Activated naive CD8-positive, alpha-beta T cell treated with anti-CD3 and anti-CD28 coated beads, Interleukin-2, amount 50 U/mL, for 16 hours (primary cell): ENCODE measurements at regions not wholly inside any gene's neighbourhood (a gene's known extent, or its start where the extent isn't known, plus 50 kb on each side); places are given as distances from the start of the nearest gene placed in this dataset.

Experiments used
- DNase-seq: peaks from one replicate; pipeline ENCODE4 v3.0.0-alpha.2; 2020; ENCODE audit warnings: low read depth, low spot score

GRCh38 chr5:52409835-52410234 is 377.9 kb upstream of the ITGA1 start:
- no peak for DNase-seq

DNA sequence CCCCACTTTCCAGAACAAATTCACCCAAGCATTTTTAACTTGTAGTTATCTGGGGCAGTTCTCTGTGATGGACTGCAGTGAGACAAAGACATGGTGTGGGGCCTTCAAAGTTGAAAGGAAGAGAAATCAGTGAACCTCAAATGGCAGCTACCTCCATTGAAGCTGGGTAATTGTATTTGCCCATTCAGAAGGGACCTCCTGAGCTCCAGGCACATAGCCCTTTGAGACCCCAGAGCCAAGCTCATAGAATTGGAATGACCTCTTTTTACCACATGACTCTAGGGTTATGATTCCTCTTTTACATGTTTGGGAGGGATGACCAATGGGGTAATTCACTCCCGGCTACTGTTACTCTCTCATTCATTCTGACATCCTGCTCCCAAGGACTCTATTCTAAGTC is 368.4 kb upstream of the ITGA1 start:
- no peak for DNase-seq

GRCh38 chr5:52427615-52428014 is 360.1 kb upstream of the ITGA1 start:
- no peak for DNase-seq

- DNase-seq = no peak
Observed at GRCh38 chr5:52428977-52429489, 358.7 kb upstream of the ITGA1 start.

DNA sequence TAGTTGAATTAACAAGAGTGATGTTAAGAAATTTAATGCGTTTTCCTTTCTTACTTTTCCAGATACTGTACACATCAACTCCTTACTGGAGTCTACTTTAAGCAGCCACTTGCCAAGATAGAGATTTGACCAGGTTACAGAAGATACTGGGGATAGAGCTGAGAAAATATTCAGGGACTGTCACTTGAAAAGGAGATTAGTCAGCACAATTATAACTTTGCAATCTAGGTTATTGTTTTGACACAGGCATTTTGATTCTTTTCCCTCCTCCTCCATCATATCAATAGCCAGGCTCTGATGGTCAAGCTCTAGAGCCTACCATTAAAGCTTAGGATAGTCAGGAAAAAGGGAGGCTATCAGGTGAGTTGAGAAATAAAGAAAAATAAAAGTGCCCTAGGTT is 345.9 kb upstream of the ITGA1 start:
- DNase-seq = no peak

DNA sequence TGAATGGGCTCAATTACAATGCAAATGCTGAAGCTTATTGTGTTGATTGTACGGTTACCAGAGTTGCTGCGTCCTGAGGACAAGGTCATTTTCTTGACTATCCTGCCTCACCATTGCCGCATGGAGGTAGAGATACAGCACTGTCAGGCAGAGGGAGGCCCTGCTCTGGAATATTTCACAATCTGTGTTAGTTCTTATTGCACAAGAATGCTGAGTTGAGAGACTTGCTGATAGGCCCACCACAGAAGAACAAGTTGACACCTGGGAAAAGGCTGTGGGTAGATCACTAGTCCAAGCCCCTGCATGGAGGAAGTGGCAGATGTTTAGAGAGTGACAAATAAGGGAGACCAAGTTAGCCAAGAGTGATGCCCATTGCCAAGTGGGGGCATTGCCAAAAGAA is 344.5 kb upstream of the ITGA1 start:
- no peak for DNase-seq

DNA sequence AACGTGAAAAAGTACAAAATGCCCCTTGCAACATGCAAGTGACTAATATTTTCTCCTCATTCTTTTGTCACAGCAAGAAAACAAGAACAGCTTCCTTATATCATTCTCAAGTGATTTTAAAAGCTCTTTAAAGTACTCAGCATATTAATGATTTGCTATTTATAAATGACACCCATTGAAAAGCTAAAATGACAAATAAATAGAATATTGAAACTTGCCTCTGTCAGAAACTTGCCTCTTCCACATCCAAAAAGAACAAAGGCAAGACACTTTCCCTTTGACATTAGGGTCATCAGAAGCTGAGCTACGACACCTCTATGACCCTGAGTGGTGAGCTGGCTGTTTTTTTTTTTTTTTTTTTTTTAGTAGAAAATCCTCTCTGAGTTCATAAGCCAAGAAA is 339.6 kb upstream of the ITGA1 start:
- DNase-seq = no peak

GRCh38 chr5:52449516-52449915 is 338.2 kb upstream of the ITGA1 start:
- no peak for DNase-seq

DNA sequence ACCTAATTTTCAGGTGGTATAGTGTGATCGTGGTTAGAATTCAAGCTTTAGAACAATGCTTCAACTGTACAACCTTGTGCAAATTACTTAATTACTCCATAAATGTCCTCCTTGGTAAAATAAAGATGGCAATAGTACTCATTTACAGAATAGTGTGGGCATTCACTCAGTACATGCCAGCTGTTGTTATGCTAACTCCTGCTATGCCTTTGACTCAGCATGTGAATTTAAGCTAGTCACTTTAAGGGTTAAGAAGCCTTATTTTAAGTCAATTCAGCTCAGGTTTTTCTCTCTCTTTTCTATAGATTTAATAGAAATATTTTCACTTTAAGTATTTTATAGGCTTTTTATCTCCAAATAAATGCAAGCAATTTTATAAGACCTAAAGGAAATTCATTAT is 335.6 kb upstream of the ITGA1 start:
- no peak for DNase-seq

DNA sequence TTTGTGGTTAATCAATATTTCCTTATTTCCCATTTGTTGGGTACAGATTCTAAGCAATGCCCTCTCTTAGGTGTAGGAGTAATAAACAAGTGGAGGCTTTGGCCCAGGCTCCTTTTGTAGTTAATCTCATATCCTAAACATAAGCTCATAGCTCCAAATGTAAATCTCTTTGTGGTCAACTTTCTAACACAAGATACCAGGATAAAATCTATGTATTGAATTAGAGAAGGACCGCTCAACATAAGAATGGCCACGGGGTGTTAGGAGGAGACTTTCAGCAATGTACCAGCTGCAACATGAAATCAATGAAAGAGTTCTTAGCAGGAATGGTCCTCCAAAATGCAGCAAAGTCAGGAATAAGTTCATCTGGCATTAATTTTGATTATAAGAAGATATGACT is 334.5 kb upstream of the ITGA1 start:
- no peak for DNase-seq

DNA sequence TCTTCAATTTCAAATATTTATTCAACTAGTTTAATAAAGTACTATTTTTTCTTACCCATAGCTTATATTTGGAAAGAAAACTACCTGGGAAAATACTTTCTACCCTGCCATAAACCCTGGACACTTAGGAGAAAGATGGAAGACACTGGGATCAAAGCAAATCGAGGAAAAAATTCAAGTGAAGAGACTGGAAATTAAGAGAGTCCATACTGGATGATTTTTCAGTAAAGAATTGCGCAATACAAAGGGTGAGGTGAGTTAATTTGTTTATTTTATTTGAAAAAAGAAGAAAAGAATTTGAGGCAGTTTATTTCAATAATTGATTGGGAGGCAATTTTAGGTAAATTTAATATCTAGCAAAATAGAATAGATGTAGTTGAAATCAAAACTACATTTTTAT is 331.8 kb upstream of the ITGA1 start:
- DNase-seq = no peak

- DNase-seq = no peak
Observed at GRCh38 chr5:52457810-52458209, 329.9 kb upstream of the ITGA1 start.

DNA sequence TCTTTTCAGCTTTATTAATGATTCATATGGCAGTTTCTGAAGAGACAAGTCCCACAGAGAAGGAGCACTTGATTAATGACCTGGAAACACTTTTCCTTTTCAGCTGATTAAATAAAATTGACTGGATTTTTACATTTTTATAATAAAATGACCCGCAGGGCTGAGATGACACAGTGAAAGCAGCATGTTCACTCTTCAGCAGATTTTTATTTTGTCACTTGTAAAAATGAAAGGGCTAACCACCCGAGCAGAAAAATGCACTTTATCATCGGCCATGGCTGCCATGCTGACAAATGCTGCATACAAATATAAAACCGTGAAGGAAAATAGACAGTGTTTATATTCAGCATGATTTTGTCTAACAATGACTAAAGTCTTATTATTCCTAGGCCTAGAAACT is 321.6 kb upstream of the ITGA1 start:
- no peak for DNase-seq

DNA sequence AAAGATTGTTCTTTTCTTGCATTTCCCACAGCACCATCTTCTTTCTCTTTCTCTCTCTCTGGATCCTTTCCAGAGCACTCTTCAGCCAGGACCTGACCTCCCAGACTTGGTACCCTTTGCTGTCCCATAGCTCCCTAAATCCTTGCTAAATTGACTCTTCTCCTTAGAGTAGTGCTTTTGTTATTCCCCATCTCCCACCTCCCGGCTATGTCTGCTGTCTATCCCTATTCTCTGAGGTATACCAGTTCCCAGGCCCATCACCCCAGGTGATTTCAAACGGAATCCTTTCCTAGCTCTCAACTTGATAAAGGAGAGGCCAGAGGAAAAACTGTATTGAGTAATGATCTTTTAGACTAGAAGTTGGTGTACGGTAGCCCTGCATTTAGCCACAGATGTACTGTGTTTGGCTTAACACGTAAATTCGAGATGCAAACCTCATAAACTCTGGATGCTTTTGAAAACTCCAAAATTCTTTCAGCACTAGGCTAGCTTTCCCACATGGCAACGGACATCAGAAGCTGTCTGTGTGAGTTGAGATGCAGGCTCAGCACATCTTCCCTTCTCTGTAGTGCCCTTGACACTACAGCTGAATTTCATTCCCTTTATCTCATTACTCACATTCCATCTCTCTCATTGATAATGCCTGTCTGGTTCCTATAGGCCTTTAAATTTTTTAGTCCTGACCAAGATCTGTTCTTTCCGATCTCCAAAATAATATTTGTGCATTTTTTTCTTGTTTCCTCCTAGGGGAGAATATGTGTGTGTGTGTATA is 320.8 kb upstream of the ITGA1 start:
- no peak for DNase-seq

- DNase-seq = no peak
Observed at GRCh38 chr5:52468976-52469375, 318.7 kb upstream of the ITGA1 start.

DNA sequence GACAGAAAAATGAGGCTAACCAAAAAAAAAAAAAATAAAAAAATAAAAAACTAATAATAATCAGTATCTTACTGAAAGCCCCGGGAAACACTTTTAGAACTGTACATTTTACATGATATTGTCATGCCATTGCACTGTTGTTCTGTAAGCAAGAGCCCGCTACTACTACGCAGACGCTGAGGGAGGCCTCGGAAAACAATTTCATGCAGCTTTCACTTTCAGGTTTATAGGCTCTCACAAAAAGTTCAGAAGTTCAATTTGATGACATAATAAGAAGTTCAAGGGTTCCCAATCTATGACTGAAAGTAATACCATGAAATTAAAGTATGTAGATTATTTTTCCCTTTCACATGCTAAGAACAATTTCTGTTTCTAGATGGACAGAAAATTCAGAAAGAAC is 318.3 kb upstream of the ITGA1 start:
- DNase-seq = no peak

DNA sequence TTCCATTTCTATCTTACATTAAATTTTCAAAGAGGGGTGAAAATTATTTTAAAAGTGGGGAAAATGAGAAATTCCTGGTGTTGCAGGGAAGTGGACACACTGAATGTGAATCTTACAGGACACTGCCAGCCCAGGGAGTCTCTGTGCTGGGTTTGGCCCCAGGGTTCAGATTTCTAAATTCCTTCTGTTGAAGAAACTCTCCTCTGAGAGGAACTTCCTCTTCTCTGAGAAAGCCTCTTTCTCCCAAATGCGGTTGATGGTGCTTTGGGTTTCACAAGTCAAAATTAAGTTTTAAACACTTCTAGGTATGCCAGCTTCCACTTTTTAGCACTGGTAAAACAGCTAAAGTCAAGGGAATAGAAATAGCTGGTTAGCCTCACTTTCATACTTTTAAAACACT is 317.9 kb upstream of the ITGA1 start:
- DNase-seq = no peak

DNA sequence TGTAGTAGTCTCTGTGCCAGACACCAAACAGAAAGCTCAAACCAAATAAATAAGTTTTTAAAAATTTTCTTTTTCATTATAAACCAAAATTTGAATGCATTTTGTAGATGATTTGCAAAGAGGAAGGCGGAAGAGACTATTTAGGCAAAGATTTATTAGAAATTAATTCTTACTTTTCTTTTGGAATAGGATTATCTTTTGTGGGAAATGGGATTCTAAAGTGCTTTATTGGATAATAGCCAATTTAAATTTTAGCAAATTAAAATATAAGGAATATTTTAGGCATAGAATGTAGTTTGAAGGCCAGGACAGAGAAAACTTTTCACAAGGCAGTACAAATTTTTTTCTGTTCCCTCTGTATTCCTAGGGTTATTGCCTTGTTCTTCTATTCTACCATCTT is 311.4 kb upstream of the ITGA1 start:
- no peak for DNase-seq

- no peak for DNase-seq
Observed at GRCh38 chr5:52481201-52481600, 306.5 kb upstream of the ITGA1 start.

DNA sequence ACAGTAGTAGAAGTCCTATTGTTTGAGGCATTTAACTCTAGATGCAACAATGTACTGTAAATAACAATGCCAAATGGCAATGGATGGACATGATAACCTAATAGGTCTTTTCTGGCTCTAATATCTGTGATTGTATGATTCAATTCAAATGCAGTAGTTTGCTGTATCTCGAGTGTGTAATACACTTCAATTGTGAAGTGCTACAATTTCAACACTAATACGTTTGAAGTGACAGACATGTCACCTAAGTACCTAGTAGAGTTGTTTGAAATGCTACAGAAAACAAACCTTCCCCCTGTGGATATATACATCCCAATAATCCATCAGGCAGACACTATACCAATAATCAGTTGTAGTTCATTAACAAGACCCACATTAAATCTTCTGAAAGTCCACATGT is 305.9 kb upstream of the ITGA1 start:
- no peak for DNase-seq

DNA sequence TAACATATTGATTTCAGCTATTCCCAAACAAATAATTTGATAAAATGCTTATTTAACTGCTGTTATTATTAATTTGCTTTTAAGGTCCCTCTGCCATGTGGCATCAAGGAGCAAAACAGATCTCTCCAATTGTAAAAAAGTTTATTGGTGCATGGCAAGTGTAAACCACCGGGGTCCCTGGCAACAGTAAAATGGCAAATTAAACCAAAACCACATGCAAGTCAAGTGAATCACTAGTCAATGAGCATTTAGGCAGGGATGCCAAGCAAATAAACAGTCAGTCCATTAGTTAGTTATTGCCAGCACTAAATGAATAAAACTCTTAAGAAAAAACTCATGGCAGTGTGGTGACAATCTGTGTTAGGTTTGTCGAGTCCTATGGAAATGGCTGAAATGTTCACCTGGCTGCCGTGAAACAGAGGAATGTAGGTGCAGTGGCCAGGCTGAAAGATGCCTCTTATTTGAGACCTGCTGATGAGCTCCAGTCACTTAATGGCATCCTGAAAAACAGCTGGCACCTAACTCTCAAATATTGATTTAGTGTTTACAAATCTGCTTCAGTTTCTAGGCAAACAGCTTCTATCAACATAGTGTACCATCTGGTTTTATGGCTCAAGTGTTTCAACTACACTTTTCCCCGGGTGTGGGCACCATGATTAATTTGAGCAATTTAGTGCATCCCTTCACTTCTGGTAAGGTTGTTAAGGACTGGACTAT is 296.5 kb upstream of the ITGA1 start:
- no peak for DNase-seq

DNA sequence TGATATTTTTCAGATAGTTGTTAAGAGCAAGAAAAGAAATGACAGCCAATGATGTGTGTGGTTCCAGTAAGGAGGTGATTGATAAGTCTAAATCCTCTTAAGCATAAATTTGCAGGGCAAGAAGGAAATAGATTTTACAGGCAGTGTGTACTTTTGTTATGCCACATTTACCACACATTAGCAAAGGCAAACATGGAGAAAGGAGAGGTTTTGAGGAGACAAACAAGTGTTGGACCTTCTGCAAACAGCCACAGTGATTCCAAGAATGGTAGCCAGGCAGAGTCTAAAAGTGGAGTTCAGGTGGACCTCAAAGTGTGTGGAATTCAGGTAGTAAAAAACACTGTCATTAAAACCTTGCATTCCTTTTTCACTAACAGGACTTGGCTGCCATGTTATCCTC is 295.9 kb upstream of the ITGA1 start:
- no peak for DNase-seq

DNA sequence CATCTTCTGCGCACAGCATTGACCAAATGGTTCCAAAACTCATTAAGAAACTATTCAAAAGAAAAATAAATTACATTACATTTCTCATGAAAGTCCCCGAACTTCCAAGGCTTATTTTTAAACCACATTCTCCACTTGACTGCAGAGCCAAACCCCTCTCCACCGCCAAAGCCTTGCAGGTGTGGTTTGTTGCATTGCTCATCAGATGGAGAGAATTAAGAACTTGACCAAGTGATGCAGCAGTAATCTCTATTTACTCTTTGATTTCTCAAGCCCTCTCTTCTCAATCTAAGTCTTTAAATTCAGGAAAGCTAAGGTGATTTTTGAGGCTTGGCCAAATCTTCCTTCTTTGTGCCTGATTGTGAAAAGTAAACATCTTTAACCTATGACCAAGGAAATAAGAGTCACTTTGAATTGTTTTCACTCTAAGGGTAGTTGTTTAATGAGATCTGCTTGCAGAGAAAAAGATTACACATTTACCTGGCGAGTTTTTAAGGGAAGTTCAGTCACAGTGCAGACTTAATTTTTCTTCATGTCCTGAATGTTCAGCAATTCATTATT is 290.5 kb upstream of the ITGA1 start:
- DNase-seq = no peak
